K562 (cell line): ENCODE measurements at regions not wholly inside any gene's neighbourhood (a gene's known extent, or its start where the extent isn't known, plus 50 kb on each side); places are given as distances from the start of the nearest gene placed in this dataset.
A peak's percentile ranks its signal among the peaks of the same experiment; 100 is the strongest.

Experiments
- ATAC-seq: fragments of 200-7000 bp; cut with Tn5 transposase; 3 replicates; pipeline ENCODE4 v1.9.1; 2020; ENCODE audit warnings: moderate library complexity
- BruUV-seq: library from RNA; stranded (reverse); fragments of 400-500 nt; replicated peaks from 2 replicates; lab custom pipeline; 2021; lab: Mats Ljungman, UMichigan
- CTCF ChIA-PET: fragments of 300-600 bp; formaldehyde crosslinking; extraction: SDS; loops from one replicate; lab custom pipeline; 2021; ENCODE audit warnings: low intra/inter-chr PET ratio; lab: Yijun Ruan, JAX
- POLR2A ChIA-PET: fragments of 300-600, 350-650 bp; sonication (Branson Sonifier 250); formaldehyde crosslinking; extraction: SDS; loops from one replicate; lab custom pipeline; 2021; ENCODE audit warnings: antibody characterized with exemption, inconsistent platforms; lab: Yijun Ruan, JAX
- DNase-seq, 4 experiments: peaks; one replicate each; pipeline versions ENCODE4 v3.0.0 to v3.0.0-alpha.2; 2011 to 2018; ENCODE audit warnings: low spot score in 3 of 4, mixed read lengths in 3 of 4; ENCODE audit errors: extremely low read depth in 1 of 4
- FAIRE-seq: peaks from 2 replicates; lab custom pipeline; 2011; peaks lifted over from hg19 to GRCh38; lab: Jason Lieb, UNC
- H2AFZ ChIP-seq: 2 replicates; pipeline ENCODE4 v1.6.0; 2011; ENCODE audit warnings: low read depth, low read length, control low read depth, inconsistent platforms
- H3K27ac ChIP-seq: fragments of 200-600 bp; 3 replicates; pipeline ENCODE4 v1.8.0; 2011; ENCODE audit warnings: low read depth, mild to moderate bottlenecking, control low read depth, inconsistent platforms, low read length, moderate library complexity, mixed read lengths; ENCODE audit errors: extremely low read depth
- H3K27me3 ChIP-seq, 2 experiments: fragments of 300-600 bp in 1 of 2; 2 replicates in 1 of 2; 3 replicates in 1 of 2; pipeline versions ENCODE4 v1.6.0 to v1.8.0; 2011; ENCODE audit warnings: inconsistent platforms in 2 of 2, low read length in 2 of 2, mild to moderate bottlenecking in 1 of 2, mixed read lengths in 1 of 2, moderate library complexity in 1 of 2; ENCODE audit not compliant: control insufficient read depth in 2 of 2, insufficient read depth in 2 of 2
- H3K36me3 ChIP-seq: fragments of 300-600 bp; 3 replicates; pipeline ENCODE4 v1.8.0; 2011; ENCODE audit warnings: mild to moderate bottlenecking, low read length, inconsistent platforms; ENCODE audit not compliant: control insufficient read depth, insufficient read depth
- H3K4me1 ChIP-seq, 2 experiments: fragments of 200-600 bp in 1 of 2; replicated peaks in 1 of 2; 2 replicates in 1 of 2; 3 replicates in 1 of 2; pipeline versions ENCODE4 v1.5.1 to v1.8.0; 2011; ENCODE audit warnings: inconsistent platforms in 2 of 2, low read length in 2 of 2, mild to moderate bottlenecking in 1 of 2, mixed read lengths in 1 of 2, moderate library complexity in 1 of 2; ENCODE audit not compliant: control insufficient read depth in 2 of 2, insufficient read depth in 2 of 2
- H3K4me2 ChIP-seq: 2 replicates; pipeline ENCODE4 v1.6.1; 2011; ENCODE audit warnings: low read length, control low read depth, inconsistent platforms, mixed read lengths; ENCODE audit not compliant: insufficient read depth
- H3K4me3 ChIP-seq: fragments of 200-600 bp; sonication (generic), shearing (Covaris generic); 2 replicates; pipeline ENCODE4 v1.5.1; 2016; ENCODE audit warnings: control low read depth, inconsistent platforms
- H3K79me2 ChIP-seq: fragments of 200-600 bp; 3 replicates; pipeline ENCODE4 v1.8.0; 2011; ENCODE audit warnings: low read length, inconsistent platforms; ENCODE audit not compliant: control insufficient read depth, insufficient read depth
- H3K9ac ChIP-seq, 2 experiments: 2 replicates each; pipeline versions ENCODE4 v1.6.0 to v1.6.1; 2011; ENCODE audit warnings: low read depth in 2 of 2, low read length in 2 of 2, control low read depth in 1 of 2, inconsistent platforms in 1 of 2, mild to moderate bottlenecking in 1 of 2, mixed read lengths in 1 of 2; ENCODE audit not compliant: insufficient read depth in 1 of 2
- H3K9me1 ChIP-seq: one replicate; pipeline ENCODE4 v1.6.0; 2011; ENCODE audit warnings: inconsistent platforms, mild to moderate bottlenecking, low read length, moderate library complexity; ENCODE audit not compliant: control insufficient read depth, insufficient read depth
- H3K9me3 ChIP-seq: replicated peaks from 2 replicates; pipeline ENCODE4 v1.5.1; 2011; ENCODE audit warnings: low read depth, low read length, inconsistent platforms; ENCODE audit not compliant: control insufficient read depth, insufficient read depth
- H4K20me1 ChIP-seq: replicated peaks from 2 replicates; pipeline ENCODE4 v1.6.1; 2011; ENCODE audit warnings: low read length, inconsistent platforms, mixed read lengths; ENCODE audit not compliant: control insufficient read depth, insufficient read depth
- CEBPB ChIP-seq: fragments of 450-650 bp; IDR thresholded peaks from 2 replicates; pipeline ENCODE4 v1.6.1; 2016; ENCODE audit warnings: missing genetic modification characterization, missing compliant biosample characterization
- CEBPG ChIP-seq, 3 experiments: fragments of 200-800 bp in 1 of 3; sonication (Bioruptor generic) in 1 of 3; sonication (generic) in 1 of 3; formaldehyde crosslinking in 1 of 3; IDR thresholded peaks in 2 of 3; conservative IDR thresholded peaks in 1 of 3; 2 replicates each; pipeline versions ENCODE4 v1.6.1 to v1.8.0; 2016 to 2022; ENCODE audit warnings: missing compliant biosample characterization in 2 of 3, missing genetic modification characterization in 2 of 3, mild to moderate bottlenecking in 1 of 3, missing genetic modification reagents in 1 of 3
- L3MBTL2 ChIP-seq: fragments of 450-650 bp; IDR thresholded peaks from 2 replicates; pipeline ENCODE4 v1.6.1; 2016; ENCODE audit warnings: mild to moderate bottlenecking, moderate library complexity
- NR4A1 ChIP-seq, 2 experiments: fragments of 250-450 bp in 1 of 2; fragments of 450-650 bp in 1 of 2; sonication (Bioruptor Pico) in 1 of 2; IDR thresholded peaks; 2 replicates each; pipeline versions ENCODE4 v1.4.0 to v1.6.1; 2016 to 2020; ENCODE audit warnings: mild to moderate bottlenecking in 2 of 2, missing compliant biosample characterization in 1 of 2, missing genetic modification characterization in 1 of 2, moderate library complexity in 1 of 2
- SAFB ChIP-seq: fragments of 200-400 bp; formaldehyde crosslinking; IDR thresholded peaks from 2 replicates; pipeline ENCODE4 v1.6.1; 2017; ENCODE audit warnings: low read depth, low read length, borderline replicate concordance
- SMARCA4 ChIP-seq: fragments of 450-650 bp; IDR thresholded peaks from 2 replicates; pipeline ENCODE4 v1.6.1; 2016
- WGBS: fragments of 100-300 bp; shearing (Covaris generic); methylation state at CpG from one replicate; pipeline ENCODE4 v1.1.6; 2016; ENCODE audit warnings: low coverage, mixed read lengths; ENCODE audit not compliant: insufficient coverage; ENCODE audit errors: missing lambda C conversion rate; 5-methylcytosine and 5-hydroxymethylcytosine counted together
- in situ Hi-C: fragments of 300-500 bp; cut with MboI; formaldehyde crosslinking; loops from 4 replicates; pipeline ENCODE4 v1.15.0; 2018; ENCODE audit warnings: inconsistent platforms, mixed read lengths
- intact Hi-C: fragments of 100-400 bp; cut with micrococcal nuclease; formaldehyde crosslinking; loops from 2 replicates; pipeline ENCODE4 v1.14.2; 2022

DNA sequence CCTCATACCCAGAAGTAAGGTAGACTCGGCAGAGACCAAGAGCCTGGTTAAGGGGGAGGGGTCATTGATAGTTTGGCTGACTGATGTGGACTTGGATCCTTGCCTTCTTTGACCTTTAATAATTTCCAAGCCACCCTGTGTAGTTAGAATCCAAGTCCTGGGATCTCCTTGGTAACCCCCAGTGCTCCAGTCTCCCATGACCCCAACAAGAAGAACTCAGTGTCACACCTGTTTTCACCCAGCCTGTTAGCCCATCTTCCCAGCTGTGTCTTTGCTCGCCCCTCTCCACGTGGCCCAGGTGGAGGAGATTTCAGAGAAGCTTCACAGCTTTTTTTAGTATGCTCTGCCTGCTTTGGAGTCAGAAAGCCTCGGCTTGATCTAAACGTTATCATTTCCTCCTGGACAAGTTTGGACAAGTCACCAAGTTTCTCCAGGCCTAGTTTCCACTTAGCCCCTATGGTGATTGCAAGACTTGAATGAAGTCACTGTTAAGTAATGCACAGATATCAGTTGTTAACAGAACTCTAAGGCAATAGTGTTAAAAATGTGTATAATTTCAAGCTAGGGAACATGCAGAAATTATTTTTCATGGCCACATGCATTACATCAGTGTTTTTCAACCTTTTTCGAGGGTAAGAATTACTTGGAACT lies 170.0 kb downstream of the TMEM38B start (continued):
- TF ChIP-seq NR4A1 (CRISPR knock-in tag; IDR thresholded peaks at IDR 0.05) (no peak), NR4A1 (tag; IDR thresholded peaks at IDR 0.05) (peak; percentile 50; the same call in 1 of the 2 replicates), CEBPG (CRISPR knock-in tag; IDR thresholded peaks at IDR 0.05) (no peak), CEBPG (tag; conservative IDR thresholded peaks at IDR 0.05 in 1 of 2, IDR thresholded peaks at IDR 0.05 in 1 of 2) (peak in 1 of 2 experiments; percentile 77; a peak in 2 of 4 replicates), L3MBTL2 (peak; percentile 47; the same call in 1 of the 2 replicates), CEBPB (tag) (peak; percentile 67)

DNA sequence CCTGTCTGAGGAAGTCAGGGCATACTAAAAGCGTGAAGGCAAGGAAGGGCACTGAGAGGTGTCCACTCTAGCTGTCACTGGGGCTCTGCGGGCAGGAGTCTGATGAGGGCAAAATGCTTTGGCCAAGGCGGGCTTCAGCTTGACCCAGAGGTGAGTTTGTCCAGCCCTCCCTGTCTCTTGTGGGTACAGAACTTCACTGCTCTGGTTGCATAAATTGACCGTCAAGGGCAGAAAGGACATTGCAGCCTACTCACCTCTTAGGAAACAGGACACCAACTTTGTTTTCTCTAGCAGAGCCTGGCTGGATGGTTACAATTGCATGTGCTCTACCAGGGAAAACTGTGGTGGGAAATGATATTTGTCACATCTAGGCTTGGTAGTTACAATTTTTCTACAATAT lies 170.9 kb downstream of the TMEM38B start:
- H3K4me2 ChIP-seq, result no peak overlapping the region
- DNase-seq (no peak), FAIRE-seq (no peak), ATAC-seq (no peak)
- TF ChIP-seq SAFB, result no peak
- TF ChIP-seq SMARCA4, result no peak
- H3K36me3 ChIP-seq, result no peaks in the 10 kb centered on the region
- ChIA-PET CTCF (no interaction called here), POLR2A (no interaction called here)
- H2AFZ ChIP-seq, result no peak overlapping the region
- no peaks in the 10 kb centered on the region for H3K9me3 ChIP-seq
- no TSS peak for BruUV-seq
- intact Hi-C loops (no loop called here), in situ Hi-C loops (no loop called here)
- no peaks in the 10 kb centered on the region for H3K27me3 ChIP-seq
- no peaks in the 10 kb centered on the region for H3K79me2 ChIP-seq
- H3K9ac ChIP-seq, result no peak overlapping the region
- H3K9me1 ChIP-seq, result no peaks in the 10 kb centered on the region
- no peak overlapping the region for H3K27ac ChIP-seq
- H4K20me1 ChIP-seq, result no peaks in the 10 kb centered on the region
- H3K4me3 ChIP-seq, result no peak overlapping the region
- WGBS, result 19% methylated on average over 4 of the region's 4 CpGs
- peaks cover 0 to 16% of the 10 kb centered on the region in 2 experiments; a peak in 4 of 5 replicates for H3K4me1 ChIP-seq
